ENCODE measurements at regions not wholly inside any gene's neighbourhood (a gene's known extent, or its start where the extent isn't known, plus 50 kb on each side); places are given as distances from the start of the nearest gene placed in this dataset.

GRCh38 chr2:15875969-15876705 is 64.2 kb upstream of the MYCN start:
- no peak for TF ChIP-seq CTCF (IDR thresholded peaks at IDR 0.05)
- Mint-ChIP-seq H3K36me3 (ENCODE audit: low read depth) (no peaks in the 10 kb centered on the region), H3K4me3 (no peak overlapping the region), H3K9me3 (peaks cover 51% of the 10 kb centered on the region), H3K4me1 (ENCODE audit: low read depth) (no peaks in the 10 kb centered on the region), H3K27ac (no peak overlapping the region), H3K27me3 (ENCODE audit: insufficient read depth) (no peaks in the 10 kb centered on the region)
- DNase-seq = no peak

GRCh38 chr2:15880226-15881119 is 59.9 kb upstream of the MYCN start:
- H3K27ac Mint-ChIP-seq = no peak overlapping the region
- no peak overlapping the region; the same call in 1 of the 2 replicates for H3K4me3 Mint-ChIP-seq
- H3K4me1 Mint-ChIP-seq (ENCODE audit: low read depth) = no peaks in the 10 kb centered on the region
- TF ChIP-seq CTCF (IDR thresholded peaks at IDR 0.05) = no peak
- no peaks in the 10 kb centered on the region for H3K27me3 Mint-ChIP-seq (ENCODE audit: insufficient read depth)
- no peaks in the 10 kb centered on the region; the same call in 1 of the 2 replicates for H3K36me3 Mint-ChIP-seq (ENCODE audit: low read depth)
- H3K9me3 Mint-ChIP-seq = peaks cover 32% of the 10 kb centered on the region
- no peak for DNase-seq

- no peak for TF ChIP-seq CTCF (IDR thresholded peaks at IDR 0.05)
- Mint-ChIP-seq H3K36me3 (ENCODE audit: low read depth) (no peaks in the 10 kb centered on the region; the same call in 1 of the 2 replicates), H3K4me1 (ENCODE audit: low read depth) (no peaks in the 10 kb centered on the region), H3K9me3 (peaks cover 32% of the 10 kb centered on the region), H3K27ac (no peak overlapping the region), H3K4me3 (no peak overlapping the region), H3K27me3 (ENCODE audit: insufficient read depth) (no peaks in the 10 kb centered on the region)
- no peak for DNase-seq
Observed at GRCh38 chr2:15881120-15881433, 59.3 kb upstream of the MYCN start.

- Mint-ChIP-seq H3K27ac (no peak overlapping the region), H3K4me1 (ENCODE audit: low read depth) (no peaks in the 10 kb centered on the region), H3K27me3 (ENCODE audit: insufficient read depth) (no peaks in the 10 kb centered on the region), H3K4me3 (no peak overlapping the region), H3K9me3 (peaks cover 29% of the 10 kb centered on the region), H3K36me3 (ENCODE audit: low read depth) (no peaks in the 10 kb centered on the region; the same call in 1 of the 2 replicates)
- no peak for TF ChIP-seq CTCF (IDR thresholded peaks at IDR 0.05)
- no peak for DNase-seq
Observed at GRCh38 chr2:15881676-15882075, 58.7 kb upstream of the MYCN start.

GRCh38 chr2:15882761-15883497 is 57.4 kb upstream of the MYCN start:
- Mint-ChIP-seq H3K4me1 (ENCODE audit: low read depth) (no peaks in the 10 kb centered on the region), H3K4me3 (no peak overlapping the region), H3K36me3 (ENCODE audit: low read depth) (no peaks in the 10 kb centered on the region; the same call in 1 of the 2 replicates), H3K27me3 (ENCODE audit: insufficient read depth) (no peaks in the 10 kb centered on the region), H3K9me3 (peaks cover 26% of the 10 kb centered on the region), H3K27ac (no peak overlapping the region)
- DNase-seq = no peak
- no peak for TF ChIP-seq CTCF (IDR thresholded peaks at IDR 0.05)
